Esophagus squamous epithelium (tissue), 4 donors: ENCODE measurements at regions not wholly inside any gene's neighbourhood (a gene's known extent, or its start where the extent isn't known, plus 50 kb on each side); places are given as distances from the start of the nearest gene placed in this dataset.

Experiments
- POLR2A ChIP-seq, 4 donors: fragments of 450-650 bp; IDR thresholded peaks; one replicate each; pipeline ENCODE4 v1.6.1; 2017; ENCODE audit warnings: antibody characterized with exemption in 4 of 4, mild to moderate bottlenecking in 4 of 4, moderate library complexity in 3 of 4
- TF ChIP-seq, protein P1 (sequence below), 6 experiments: fragments of 450-650 bp in 4 of 6; fragments of 200-600 bp in 2 of 6; sonication (generic) in 2 of 6; IDR thresholded peaks; one replicate each; pipeline ENCODE4 v1.5.1; 2016 to 2019; ENCODE audit warnings: antibody characterized with exemption in 6 of 6, mild to moderate bottlenecking in 4 of 6, moderate library complexity in 4 of 6

GRCh38 chr5:130965360-130965759 lies 199.7 kb downstream of the HINT1 start:
- TF ChIP-seq, protein P1, sequence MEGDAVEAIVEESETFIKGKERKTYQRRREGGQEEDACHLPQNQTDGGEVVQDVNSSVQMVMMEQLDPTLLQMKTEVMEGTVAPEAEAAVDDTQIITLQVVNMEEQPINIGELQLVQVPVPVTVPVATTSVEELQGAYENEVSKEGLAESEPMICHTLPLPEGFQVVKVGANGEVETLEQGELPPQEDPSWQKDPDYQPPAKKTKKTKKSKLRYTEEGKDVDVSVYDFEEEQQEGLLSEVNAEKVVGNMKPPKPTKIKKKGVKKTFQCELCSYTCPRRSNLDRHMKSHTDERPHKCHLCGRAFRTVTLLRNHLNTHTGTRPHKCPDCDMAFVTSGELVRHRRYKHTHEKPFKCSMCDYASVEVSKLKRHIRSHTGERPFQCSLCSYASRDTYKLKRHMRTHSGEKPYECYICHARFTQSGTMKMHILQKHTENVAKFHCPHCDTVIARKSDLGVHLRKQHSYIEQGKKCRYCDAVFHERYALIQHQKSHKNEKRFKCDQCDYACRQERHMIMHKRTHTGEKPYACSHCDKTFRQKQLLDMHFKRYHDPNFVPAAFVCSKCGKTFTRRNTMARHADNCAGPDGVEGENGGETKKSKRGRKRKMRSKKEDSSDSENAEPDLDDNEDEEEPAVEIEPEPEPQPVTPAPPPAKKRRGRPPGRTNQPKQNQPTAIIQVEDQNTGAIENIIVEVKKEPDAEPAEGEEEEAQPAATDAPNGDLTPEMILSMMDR (IDR thresholded peaks at IDR 0.05): no peak
- no peak for TF ChIP-seq POLR2A (IDR thresholded peaks at IDR 0.05)
